Vagina (tissue), 2 donors: ENCODE measurements at regions not wholly inside any gene's neighbourhood (a gene's known extent, or its start where the extent isn't known, plus 50 kb on each side); places are given as distances from the start of the nearest gene placed in this dataset.

ENCODE experiments used
- DNase-seq, 2 donors: peaks; one replicate each; pipeline ENCODE4 v3.0.0-alpha.2; 2017; ENCODE audit errors: extremely low spot score in 2 of 2
- H3K27ac ChIP-seq: fragments of 200-600 bp; sonication (generic); one replicate; pipeline ENCODE4 v1.5.1; 2019
- H3K27me3 ChIP-seq: fragments of 200-600 bp; sonication (generic); one replicate; pipeline ENCODE4 v1.5.1; 2019
- H3K36me3 ChIP-seq, 2 donors: fragments of 200-600 bp; sonication (generic); one replicate each; pipeline ENCODE4 v1.5.1; 2017 to 2019
- H3K4me1 ChIP-seq: fragments of 200-600 bp; sonication (generic); one replicate; pipeline ENCODE4 v1.5.1; 2019
- H3K4me3 ChIP-seq, 2 donors: fragments of 200-600 bp; sonication (generic); 1 replicate in 1 of 2; 2 replicates in 1 of 2; pipeline ENCODE4 v1.5.1; 2016 to 2019
- H3K9me3 ChIP-seq: fragments of 200-600 bp; sonication (generic); one replicate; pipeline ENCODE4 v1.5.1; 2019
- POLR2A ChIP-seq, 2 donors: fragments of 450-650 bp; IDR thresholded peaks; one replicate each; pipeline ENCODE4 v1.6.1; 2017; ENCODE audit warnings: antibody characterized with exemption in 2 of 2, mild to moderate bottlenecking in 2 of 2, moderate library complexity in 2 of 2
- POLR2AphosphoS5 ChIP-seq, 2 donors: sonication (generic); formaldehyde crosslinking; IDR thresholded peaks; one replicate each; pipeline ENCODE4 v1.9.0; 2017; ENCODE audit warnings: antibody characterized with exemption in 2 of 2, mild to moderate bottlenecking in 2 of 2, low read depth in 1 of 2; ENCODE audit not compliant: insufficient read depth in 1 of 2
- intact Hi-C: fragments of 100-400 bp; cut with DNase I; formaldehyde crosslinking; loops from one replicate; pipeline ENCODE4 v1.15.1; 2023
- TF ChIP-seq, protein P1 (sequence below), 3 experiments: fragments of 450-650 bp in 2 of 3; fragments of 200-600 bp in 1 of 3; sonication (generic) in 1 of 3; IDR thresholded peaks; one replicate each; pipeline ENCODE4 v1.5.1; 2017 to 2019; ENCODE audit warnings: antibody characterized with exemption in 3 of 3, mild to moderate bottlenecking in 2 of 3, moderate library complexity in 2 of 3

DNA sequence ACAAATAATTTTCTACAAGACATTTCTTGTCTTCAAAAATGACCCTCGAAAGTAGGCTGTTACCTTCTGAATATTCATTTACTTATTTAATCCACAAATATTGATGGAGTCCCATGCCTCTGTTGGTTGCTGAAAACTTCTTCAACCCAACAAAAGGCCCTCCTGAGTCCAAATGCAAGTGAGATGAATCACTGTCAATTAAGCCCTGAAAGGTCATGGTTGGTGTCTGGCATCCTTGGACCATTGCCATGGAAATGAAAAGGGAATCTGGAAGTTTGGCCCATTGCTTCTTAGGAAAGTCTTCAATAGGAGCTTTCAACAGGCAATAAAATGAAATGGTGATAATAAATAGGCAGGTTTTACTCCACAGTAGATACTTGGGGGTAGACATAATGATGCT, 364.7 kb upstream of the DYNLRB2 start:
- no peak overlapping the region for H3K4me3 ChIP-seq
- intact Hi-C loops: no loop called here
- no peaks in the 10 kb centered on the region for H3K4me1 ChIP-seq
- H3K36me3 ChIP-seq: no peaks in the 10 kb centered on the region
- no peak overlapping the region for H3K27ac ChIP-seq
- H3K9me3 ChIP-seq: no peaks in the 10 kb centered on the region
- TF ChIP-seq, protein P1, sequence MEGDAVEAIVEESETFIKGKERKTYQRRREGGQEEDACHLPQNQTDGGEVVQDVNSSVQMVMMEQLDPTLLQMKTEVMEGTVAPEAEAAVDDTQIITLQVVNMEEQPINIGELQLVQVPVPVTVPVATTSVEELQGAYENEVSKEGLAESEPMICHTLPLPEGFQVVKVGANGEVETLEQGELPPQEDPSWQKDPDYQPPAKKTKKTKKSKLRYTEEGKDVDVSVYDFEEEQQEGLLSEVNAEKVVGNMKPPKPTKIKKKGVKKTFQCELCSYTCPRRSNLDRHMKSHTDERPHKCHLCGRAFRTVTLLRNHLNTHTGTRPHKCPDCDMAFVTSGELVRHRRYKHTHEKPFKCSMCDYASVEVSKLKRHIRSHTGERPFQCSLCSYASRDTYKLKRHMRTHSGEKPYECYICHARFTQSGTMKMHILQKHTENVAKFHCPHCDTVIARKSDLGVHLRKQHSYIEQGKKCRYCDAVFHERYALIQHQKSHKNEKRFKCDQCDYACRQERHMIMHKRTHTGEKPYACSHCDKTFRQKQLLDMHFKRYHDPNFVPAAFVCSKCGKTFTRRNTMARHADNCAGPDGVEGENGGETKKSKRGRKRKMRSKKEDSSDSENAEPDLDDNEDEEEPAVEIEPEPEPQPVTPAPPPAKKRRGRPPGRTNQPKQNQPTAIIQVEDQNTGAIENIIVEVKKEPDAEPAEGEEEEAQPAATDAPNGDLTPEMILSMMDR (IDR thresholded peaks at IDR 0.05): no peak
- TF ChIP-seq POLR2AphosphoS5 (IDR thresholded peaks at IDR 0.05; ENCODE audit: insufficient read depth in 1 of 2, low read depth in 1 of 2): no peak
- no peak for DNase-seq
- no peaks in the 10 kb centered on the region for H3K27me3 ChIP-seq

DNA sequence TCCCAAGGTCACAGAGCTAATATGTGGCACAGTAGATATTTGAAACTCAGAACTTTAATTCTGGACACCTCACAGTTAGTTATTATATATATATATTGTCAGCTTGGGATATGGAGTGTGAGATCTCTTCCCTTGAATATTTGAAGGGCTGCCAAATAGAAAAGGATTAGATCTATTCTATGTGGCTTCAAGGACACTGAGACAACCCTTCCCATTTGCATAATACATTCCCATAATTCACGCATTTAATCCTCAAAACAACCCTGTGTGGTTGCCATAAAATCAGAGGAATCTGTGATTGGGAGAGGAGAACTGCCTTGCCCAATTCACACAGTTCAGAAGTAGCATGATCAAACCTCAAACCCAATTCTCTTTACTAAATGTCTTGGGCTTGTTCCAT, 365.8 kb upstream of the DYNLRB2 start:
- H3K27me3 ChIP-seq: no peaks in the 10 kb centered on the region
- intact Hi-C loops: no loop called here
- H3K27ac ChIP-seq: no peak overlapping the region
- TF ChIP-seq POLR2A (IDR thresholded peaks at IDR 0.05): no peak
- no peak for TF ChIP-seq POLR2AphosphoS5 (IDR thresholded peaks at IDR 0.05; ENCODE audit: insufficient read depth in 1 of 2, low read depth in 1 of 2)
- TF ChIP-seq, protein P1 (IDR thresholded peaks at IDR 0.05): no peak
- H3K9me3 ChIP-seq: no peaks in the 10 kb centered on the region
- DNase-seq: no peak
- no peaks in the 10 kb centered on the region for H3K36me3 ChIP-seq
- no peaks in the 10 kb centered on the region for H3K4me1 ChIP-seq
- H3K4me3 ChIP-seq: no peak overlapping the region

DNA sequence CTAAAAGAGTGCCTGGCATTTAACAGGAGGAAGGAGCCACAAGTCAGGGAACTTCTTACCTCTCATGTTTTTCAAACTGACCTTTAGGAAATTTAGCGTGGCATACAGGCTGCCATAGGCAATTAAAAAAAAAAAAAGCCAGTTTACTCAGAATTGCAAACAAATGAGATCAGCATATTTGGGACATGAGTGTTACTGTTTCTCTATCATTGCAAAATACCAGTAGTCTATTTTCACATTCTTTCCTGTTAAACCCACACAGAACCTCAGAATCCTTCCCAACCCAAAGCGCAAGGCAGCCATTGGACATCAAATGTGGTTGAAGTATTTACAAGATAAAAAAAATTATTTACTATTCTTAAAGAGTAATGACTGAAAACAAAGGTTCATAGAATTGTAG, 366.4 kb upstream of the DYNLRB2 start:
- Histone ChIP-seq H3K27ac (no peak overlapping the region), H3K27me3 (no peaks in the 10 kb centered on the region), H3K4me3 (no peak overlapping the region), H3K36me3 (no peaks in the 10 kb centered on the region), H3K4me1 (no peaks in the 10 kb centered on the region), H3K9me3 (no peaks in the 10 kb centered on the region)
- DNase-seq: no peak
- intact Hi-C loops: no loop called here
- TF ChIP-seq, protein P1 (IDR thresholded peaks at IDR 0.05): no peak

DNA sequence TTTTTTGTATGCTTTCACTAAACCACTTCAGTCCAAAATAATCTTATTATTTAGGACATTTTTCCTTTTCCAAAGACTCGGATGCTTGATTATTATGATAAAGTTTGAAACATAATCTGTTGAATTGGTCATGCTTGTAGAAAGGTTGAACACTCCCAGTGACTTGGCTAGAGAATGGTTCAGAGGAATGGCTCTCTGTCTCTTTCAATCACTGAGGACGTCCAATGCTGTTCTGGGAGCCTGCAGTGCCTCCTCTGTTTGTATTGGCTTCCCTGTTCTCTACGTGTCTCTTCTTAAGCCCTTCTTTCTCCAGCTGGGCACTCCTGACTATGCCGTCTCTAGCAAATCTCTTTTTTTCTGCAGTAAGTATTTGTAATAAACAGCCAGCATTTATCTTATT, 369.0 kb upstream of the DYNLRB2 start:
- Histone ChIP-seq H3K27me3 (no peaks in the 10 kb centered on the region), H3K36me3 (no peaks in the 10 kb centered on the region), H3K4me1 (no peaks in the 10 kb centered on the region), H3K27ac (no peak overlapping the region), H3K9me3 (no peaks in the 10 kb centered on the region), H3K4me3 (no peak overlapping the region)
- TF ChIP-seq POLR2A (IDR thresholded peaks at IDR 0.05) (no peak), POLR2AphosphoS5 (IDR thresholded peaks at IDR 0.05; ENCODE audit: insufficient read depth in 1 of 2, low read depth in 1 of 2) (no peak)
- TF ChIP-seq, protein P1 (IDR thresholded peaks at IDR 0.05): no peak
- intact Hi-C loops: no loop called here
- no peak for DNase-seq

DNA sequence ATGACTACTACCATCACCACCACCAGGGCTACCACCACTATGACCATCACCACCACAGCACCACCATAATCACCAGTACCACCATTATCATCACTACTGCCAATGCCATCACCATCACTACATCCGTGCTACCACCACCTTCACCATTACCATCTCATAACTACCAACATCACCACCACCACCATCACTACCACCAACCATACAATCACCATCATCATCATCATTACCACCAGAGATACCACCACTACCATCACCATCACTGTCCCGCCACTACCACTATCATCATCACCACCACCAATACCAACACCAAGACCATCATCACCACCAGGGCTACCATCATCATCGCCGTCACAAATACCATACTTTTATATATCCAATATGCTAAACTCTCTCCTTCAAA, 369.6 kb upstream of the DYNLRB2 start:
- no peak overlapping the region for H3K4me3 ChIP-seq
- intact Hi-C loops: no loop called here
- no peaks in the 10 kb centered on the region for H3K36me3 ChIP-seq
- no peaks in the 10 kb centered on the region for H3K9me3 ChIP-seq
- H3K27ac ChIP-seq: no peak overlapping the region
- TF ChIP-seq POLR2AphosphoS5 (IDR thresholded peaks at IDR 0.05; ENCODE audit: insufficient read depth in 1 of 2, low read depth in 1 of 2) (no peak), POLR2A (IDR thresholded peaks at IDR 0.05) (no peak)
- TF ChIP-seq, protein P1 (IDR thresholded peaks at IDR 0.05): no peak
- no peak for DNase-seq
- no peaks in the 10 kb centered on the region for H3K4me1 ChIP-seq
- H3K27me3 ChIP-seq: no peaks in the 10 kb centered on the region
